ENCODE measurements at regions not wholly inside any gene's neighbourhood (a gene's known extent, or its start where the extent isn't known, plus 50 kb on each side); places are given as distances from the start of the nearest gene placed in this dataset.
"Not testable (repeated sequence)": the region's sequence is repeated elsewhere in the genome, so short reads cannot be mapped to it uniquely, and the experiment has no call there.

GRCh38 chr11:121358760-121359159 lies 66.2 kb downstream of the SC5D start:
- DNase-seq (ENCODE audit: low read depth, low spot score) = no peak

- DNase-seq (ENCODE audit: low read depth, low spot score) = no peak
These were observed 67.0 kb downstream of the SC5D start for GRCh38 chr11:121359591-121359990.

GRCh38 chr11:121362955-121363354 lies 70.4 kb downstream of the SC5D start:
- not testable (repeated sequence) for DNase-seq (ENCODE audit: low read depth, low spot score)

- DNase-seq (ENCODE audit: low read depth, low spot score) = no peak
These were observed 72.7 kb downstream of the SC5D start for GRCh38 chr11:121365304-121365703.

- DNase-seq (ENCODE audit: low read depth, low spot score) = no peak
These were observed 73.5 kb downstream of the SC5D start for GRCh38 chr11:121366038-121366437.

GRCh38 chr11:121367001-121367843 lies 74.7 kb downstream of the SC5D start:
- DNase-seq (ENCODE audit: low read depth, low spot score) = no peak

- DNase-seq (ENCODE audit: low read depth, low spot score) = no peak
These were observed 75.3 kb downstream of the SC5D start for GRCh38 chr11:121367844-121368225.

- DNase-seq (ENCODE audit: low read depth, low spot score) = no peak
These were observed 76.0 kb downstream of the SC5D start for GRCh38 chr11:121368364-121369240.

GRCh38 chr11:121369366-121369765 lies 76.8 kb downstream of the SC5D start:
- no peak for DNase-seq (ENCODE audit: low read depth, low spot score)

GRCh38 chr11:121372028-121372427 lies 79.5 kb downstream of the SC5D start:
- DNase-seq (ENCODE audit: low read depth, low spot score) = no peak

GRCh38 chr11:121372671-121373429 lies 79.3 kb upstream of the SORL1 start:
- DNase-seq (ENCODE audit: low read depth, low spot score) = peak; percentile 63

- DNase-seq (ENCODE audit: low read depth, low spot score) = no peak
These were observed 77.7 kb upstream of the SORL1 start for GRCh38 chr11:121374286-121374985.

GRCh38 chr11:121376130-121376529 lies 76.0 kb upstream of the SORL1 start:
- no peak for DNase-seq (ENCODE audit: low read depth, low spot score)

- peak; percentile 60 for DNase-seq (ENCODE audit: low read depth, low spot score)
These were observed 72.8 kb upstream of the SORL1 start for GRCh38 chr11:121379145-121379810.

- no peak for DNase-seq (ENCODE audit: low read depth, low spot score)
These were observed 68.4 kb upstream of the SORL1 start for GRCh38 chr11:121383716-121384115.

GRCh38 chr11:121385688-121386087 lies 66.4 kb upstream of the SORL1 start:
- DNase-seq (ENCODE audit: low read depth, low spot score) = no peak
